OCI-LY7 (cell line): ENCODE measurements at regions not wholly inside any gene's neighbourhood (a gene's known extent, or its start where the extent isn't known, plus 50 kb on each side); places are given as distances from the start of the nearest gene placed in this dataset.

Source experiments
- BruUV-seq: library from RNA; stranded (reverse); fragments of 400-500 nt; replicated peaks from 2 replicates; lab custom pipeline; 2021; lab: Mats Ljungman, UMichigan
- CTCF ChIA-PET: fragments of 300-600 bp; sonication (Branson Sonifier 250); formaldehyde crosslinking; loops from one replicate; lab custom pipeline; 2022; ENCODE audit warnings: antibody characterized with exemption; ENCODE audit not compliant: unreplicated experiment; lab: Charles Lee
- POLR2A ChIA-PET: fragments of 300-600 bp; sonication (Branson Sonifier 250); formaldehyde crosslinking; loops from one replicate; lab custom pipeline; 2022; ENCODE audit warnings: antibody characterized with exemption; lab: Charles Lee
- DNase-seq: peaks from one replicate; pipeline ENCODE4 v3.0.0-alpha.2; 2015; ENCODE audit warnings: low spot score
- H2AFZ ChIP-seq: fragments of 200-600 bp; sonication (generic), shearing (Covaris generic); 2 replicates; pipeline ENCODE4 v1.6.1; 2014; ENCODE audit warnings: mild to moderate bottlenecking, antibody characterized with exemption, low read length, moderate library complexity
- H3K27ac ChIP-seq: fragments of 200-600 bp; sonication (generic); 2 replicates; pipeline ENCODE4 v1.5.1; 2014; ENCODE audit warnings: mixed run types, low read depth, mild to moderate bottlenecking, moderate library complexity, low read length, inconsistent platforms; ENCODE audit not compliant: poor library complexity, severe bottlenecking
- H3K36me3 ChIP-seq: fragments of 200-600 bp; sonication (generic); 2 replicates; pipeline ENCODE4 v1.6.1; 2014; ENCODE audit warnings: mild to moderate bottlenecking, antibody characterized with exemption, low read length, moderate library complexity, mixed read lengths; ENCODE audit not compliant: insufficient read depth
- H3K4me1 ChIP-seq: fragments of 200-600 bp; sonication (generic); 2 replicates; pipeline ENCODE4 v1.5.1; 2014; ENCODE audit warnings: mild to moderate bottlenecking, low read length; ENCODE audit not compliant: insufficient read depth, poor library complexity, severe bottlenecking
- H3K4me2 ChIP-seq: fragments of 200-600 bp; sonication (generic); 2 replicates; pipeline ENCODE4 v1.6.1; 2014; ENCODE audit warnings: mild to moderate bottlenecking, low read length
- H3K4me3 ChIP-seq: fragments of 200-600 bp; sonication (generic); 2 replicates; pipeline ENCODE4 v1.5.1; 2014; ENCODE audit warnings: mild to moderate bottlenecking, low read depth, low read length; ENCODE audit not compliant: poor library complexity, severe bottlenecking
- H3K79me2 ChIP-seq: fragments of 200-600 bp; sonication (generic); 2 replicates; pipeline ENCODE4 v1.6.1; 2016; ENCODE audit warnings: low read depth, mild to moderate bottlenecking, low read length, moderate library complexity, mixed read lengths; ENCODE audit not compliant: insufficient read depth
- H3K9me2 ChIP-seq: fragments of 200-600 bp; sonication (generic); 2 replicates; pipeline ENCODE4 v1.6.1; 2016; ENCODE audit warnings: mild to moderate bottlenecking, low read length, mixed read lengths; ENCODE audit not compliant: insufficient read depth
- H3K9me3 ChIP-seq: fragments of 200-600 bp; sonication (generic); 2 replicates; pipeline ENCODE4 v1.6.1; 2014; ENCODE audit warnings: mild to moderate bottlenecking, mixed run types, low read length, mixed read lengths
- H4K20me1 ChIP-seq: fragments of 200-600 bp; sonication (generic); 2 replicates; pipeline ENCODE4 v1.6.1; 2014; ENCODE audit warnings: mild to moderate bottlenecking, antibody characterized with exemption, low read length, moderate library complexity, mixed read lengths; ENCODE audit not compliant: insufficient read depth
- EZH2phosphoT487 ChIP-seq: fragments of 200-600 bp; sonication (generic); IDR thresholded peaks from 2 replicates; pipeline ENCODE4 v1.6.1; 2018; ENCODE audit warnings: low read depth, borderline replicate concordance, mild to moderate bottlenecking, mixed run types, antibody characterized with exemption, low read length, moderate library complexity, mixed read lengths
- intact Hi-C: fragments of 100-400 bp; cut with micrococcal nuclease; formaldehyde crosslinking; loops from one replicate; pipeline ENCODE4 v1.10.0; 2022; ENCODE audit not compliant: unreplicated experiment
- TF ChIP-seq, protein P1 (sequence below): fragments of 200-600 bp; sonication (generic); conservative IDR thresholded peaks from 2 replicates; pipeline ENCODE4 v1.5.1; 2014; ENCODE audit warnings: mild to moderate bottlenecking, antibody characterized with exemption, low read length, moderate library complexity, mixed read lengths

DNA sequence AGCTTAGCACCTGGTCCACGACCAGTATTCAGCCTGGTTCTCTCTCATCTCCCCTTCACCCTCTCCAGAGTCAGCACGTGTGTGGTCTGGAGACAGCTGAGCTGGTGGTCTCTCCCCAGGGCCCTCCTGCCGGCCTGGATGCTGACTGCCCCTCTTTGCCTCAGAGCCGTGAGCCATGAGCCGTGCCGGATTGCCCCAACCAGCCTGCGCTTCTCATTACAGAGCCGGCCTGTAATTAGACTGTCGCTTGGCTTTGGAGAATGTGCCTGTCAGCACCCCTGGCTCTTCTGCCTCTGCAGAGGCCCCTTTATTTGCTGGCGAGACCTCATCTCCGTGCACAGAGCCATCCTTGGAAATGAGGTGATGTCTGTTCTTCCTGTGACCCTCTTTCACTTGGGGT is 118.7 kb upstream of the BOD1 start:
- Histone ChIP-seq H3K4me2 (peak overlapping the region; percentile 77), H2AFZ (peak overlapping the region; percentile 35; the same call in 1 of the 2 replicates), H3K27ac (peak overlapping the region; percentile 98), H3K9me2 (no peaks in the 10 kb centered on the region), H4K20me1 (no peaks in the 10 kb centered on the region), H3K36me3 (no peaks in the 10 kb centered on the region; the same call in 1 of the 2 replicates), H3K9me3 (no peaks in the 10 kb centered on the region), H3K79me2 (no peaks in the 10 kb centered on the region), H3K4me3 (peak overlapping the region; percentile 39), H3K4me1 (peaks cover 90% of the 10 kb centered on the region)
- POLR2A ChIA-PET, result interaction anchor here (0.6 to 6.7 kb wide), 16 partner anchors 10 to 245 kb away, joined by 3 to 107 read pairs (median 5); no protein-coding TSS in a partner anchor
- DNase-seq, result peak; percentile 72
- intact Hi-C loops, result loop anchor here (2.0 kb wide), 1 partner anchor 28 kb away; no protein-coding TSS in a partner anchor
- TF ChIP-seq EZH2phosphoT487, result no peak
- TF ChIP-seq, protein P1, sequence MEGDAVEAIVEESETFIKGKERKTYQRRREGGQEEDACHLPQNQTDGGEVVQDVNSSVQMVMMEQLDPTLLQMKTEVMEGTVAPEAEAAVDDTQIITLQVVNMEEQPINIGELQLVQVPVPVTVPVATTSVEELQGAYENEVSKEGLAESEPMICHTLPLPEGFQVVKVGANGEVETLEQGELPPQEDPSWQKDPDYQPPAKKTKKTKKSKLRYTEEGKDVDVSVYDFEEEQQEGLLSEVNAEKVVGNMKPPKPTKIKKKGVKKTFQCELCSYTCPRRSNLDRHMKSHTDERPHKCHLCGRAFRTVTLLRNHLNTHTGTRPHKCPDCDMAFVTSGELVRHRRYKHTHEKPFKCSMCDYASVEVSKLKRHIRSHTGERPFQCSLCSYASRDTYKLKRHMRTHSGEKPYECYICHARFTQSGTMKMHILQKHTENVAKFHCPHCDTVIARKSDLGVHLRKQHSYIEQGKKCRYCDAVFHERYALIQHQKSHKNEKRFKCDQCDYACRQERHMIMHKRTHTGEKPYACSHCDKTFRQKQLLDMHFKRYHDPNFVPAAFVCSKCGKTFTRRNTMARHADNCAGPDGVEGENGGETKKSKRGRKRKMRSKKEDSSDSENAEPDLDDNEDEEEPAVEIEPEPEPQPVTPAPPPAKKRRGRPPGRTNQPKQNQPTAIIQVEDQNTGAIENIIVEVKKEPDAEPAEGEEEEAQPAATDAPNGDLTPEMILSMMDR, result no peak
- BruUV-seq, result no TSS peak
- CTCF ChIA-PET, result interaction anchor here (0.9 to 2.2 kb wide), 5 partner anchors 11 to 54 kb away, joined by 3 to 8 read pairs (median 3); no protein-coding TSS in a partner anchor

DNA sequence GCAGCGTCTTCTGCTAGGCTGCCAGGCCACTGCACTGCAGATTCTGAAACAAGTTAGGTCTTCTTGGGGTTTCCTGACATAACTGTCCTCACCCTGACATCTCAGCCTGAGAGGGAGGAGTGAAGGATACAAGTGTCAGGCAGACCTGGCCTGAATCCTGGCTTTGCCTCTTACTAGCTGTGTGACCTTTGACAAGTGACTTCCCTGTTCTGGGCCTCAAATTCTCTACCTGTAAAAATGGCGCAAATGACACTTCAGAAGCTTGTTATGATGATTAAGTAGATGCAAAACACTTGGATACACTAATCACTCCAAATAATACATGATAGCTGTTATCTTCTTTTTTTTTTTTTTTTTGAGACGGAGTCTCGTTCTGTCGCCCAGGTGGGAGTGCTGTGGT is 119.2 kb upstream of the BOD1 start:
- H3K79me2 ChIP-seq, result no peaks in the 10 kb centered on the region
- H3K9me3 ChIP-seq, result no peaks in the 10 kb centered on the region
- intact Hi-C loops, result loop anchor here (2.0 kb wide), 1 partner anchor 29 kb away; no protein-coding TSS in a partner anchor
- peak overlapping the region; percentile 39 for H3K4me3 ChIP-seq
- H2AFZ ChIP-seq, result peak overlapping the region; percentile 35; the same call in 1 of the 2 replicates
- no peaks in the 10 kb centered on the region for H4K20me1 ChIP-seq
- no peak for DNase-seq
- CTCF ChIA-PET, result interaction anchor here (0.9 to 2.2 kb wide), 4 partner anchors 10 to 29 kb away, joined by 3 to 8 read pairs (median 3); no protein-coding TSS in a partner anchor
- H3K4me1 ChIP-seq, result peaks cover 95% of the 10 kb centered on the region
- peak overlapping the region; percentile 77 for H3K4me2 ChIP-seq
- TF ChIP-seq, protein P1, result no peak
- no peak for TF ChIP-seq EZH2phosphoT487
- peak overlapping the region; percentile 98 for H3K27ac ChIP-seq
- H3K36me3 ChIP-seq, result no peaks in the 10 kb centered on the region; the same call in 1 of the 2 replicates
- POLR2A ChIA-PET, result interaction anchor here (0.6 to 6.7 kb wide), 14 partner anchors 9 to 244 kb away, joined by 3 to 107 read pairs (median 4); no protein-coding TSS in a partner anchor
- BruUV-seq, result no TSS peak
- H3K9me2 ChIP-seq, result no peaks in the 10 kb centered on the region

DNA sequence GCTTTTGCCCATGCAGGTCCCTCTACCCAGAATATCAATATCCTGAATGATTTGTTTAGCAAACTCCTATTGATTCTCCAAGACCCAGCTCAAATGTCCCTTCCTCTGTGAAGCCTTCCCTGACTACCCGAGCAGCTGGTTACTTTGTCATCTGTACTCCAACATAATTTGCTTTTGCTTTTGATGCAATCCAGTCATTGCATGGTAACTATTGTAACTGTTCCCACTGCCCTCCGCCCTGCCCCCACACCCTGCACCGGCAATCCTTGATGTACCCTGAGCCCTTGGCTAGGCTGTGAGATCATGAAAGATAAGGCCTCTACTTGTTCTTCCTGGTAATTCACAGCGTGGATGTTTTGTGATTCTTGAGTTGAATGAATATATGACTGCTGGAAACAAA is 119.9 kb upstream of the BOD1 start:
- Histone ChIP-seq H3K4me2 (peak overlapping the region; percentile 77), H3K9me2 (no peaks in the 10 kb centered on the region), H3K9me3 (no peaks in the 10 kb centered on the region), H3K27ac (peak overlapping the region; percentile 98), H3K36me3 (no peaks in the 10 kb centered on the region; the same call in 1 of the 2 replicates), H3K79me2 (no peaks in the 10 kb centered on the region), H3K4me3 (peak overlapping the region; percentile 45), H4K20me1 (no peaks in the 10 kb centered on the region), H3K4me1 (peaks cover 95% of the 10 kb centered on the region), H2AFZ (no peak overlapping the region)
- no peak for TF ChIP-seq EZH2phosphoT487
- TF ChIP-seq, protein P1, result no peak
- no TSS peak for BruUV-seq
- intact Hi-C loops, result no loop called here
- ChIA-PET CTCF (interaction anchor here (1.1 to 1.3 kb wide), 2 partner anchors 30 to 51 kb away, joined by 3 read pairs; no protein-coding TSS in a partner anchor), POLR2A (interaction anchor here (0.7 to 6.7 kb wide), 13 partner anchors 8 to 244 kb away, joined by 3 to 107 read pairs (median 5); no protein-coding TSS in a partner anchor)
- DNase-seq, result no peak
